ENCODE measurements at regions not wholly inside any gene's neighbourhood (a gene's known extent, or its start where the extent isn't known, plus 50 kb on each side); places are given as distances from the start of the nearest gene placed in this dataset.

GRCh38 chr10:111491154-111491553, 414.3 kb downstream of the ADRA2A start:
- Histone ChIP-seq H3K18ac (ENCODE audit: low read depth, low read length) (no peak overlapping the region), H3K14ac (replicated peaks; ENCODE audit: low read depth, low read length) (no peak overlapping the region), H4K5ac (ENCODE audit: low read depth, low read length) (no peak overlapping the region), H2BK20ac (ENCODE audit: low read depth, low read length) (no peak overlapping the region), H2BK15ac (ENCODE audit: low read depth, low read length) (no peak overlapping the region), H3K23ac (ENCODE audit: low read depth, low read length) (no peak overlapping the region), H2BK120ac (ENCODE audit: low read depth, low read length) (no peak overlapping the region), H2AK9ac (replicated peaks; ENCODE audit: low read depth, low read length, poor library complexity) (no peak overlapping the region), H2BK5ac (ENCODE audit: low read depth, low read length, poor library complexity, severe bottlenecking) (no peak overlapping the region), H4K20me1 (ENCODE audit: insufficient read depth, low read length) (no peaks in the 10 kb centered on the region), H3K27me3 (ENCODE audit: control insufficient read depth, insufficient read depth, low read length) (no peaks in the 10 kb centered on the region), H3K9ac (ENCODE audit: low read depth, low read length) (no peak overlapping the region), H3K4ac (ENCODE audit: low read depth, low read length) (no peak overlapping the region), H4K91ac (ENCODE audit: insufficient read depth, low read depth, low read length) (no peak overlapping the region), H3K56ac (ENCODE audit: extremely low read depth, insufficient read depth, low read length) (no peak overlapping the region), H3K4me1 (ENCODE audit: control insufficient read depth, insufficient read depth, low read length) (no peaks in the 10 kb centered on the region), H3K9me1 (ENCODE audit: insufficient read depth, low read length) (no peaks in the 10 kb centered on the region), H3K79me1 (ENCODE audit: low read depth in 1 of 2, low read length in 2 of 2) (no peaks in the 10 kb centered on the region), H3K27ac (ENCODE audit: insufficient read depth, low read length) (no peak overlapping the region), H2AK5ac (ENCODE audit: low read depth, low read length) (no peak overlapping the region), H3K4me2 (ENCODE audit: low read depth, low read length) (no peak overlapping the region), H2AFZ (replicated peaks; ENCODE audit: low read length, poor library complexity) (no peak overlapping the region), H3K4me3 (ENCODE audit: insufficient read depth, low read depth, low read length) (no peak overlapping the region), H3K9me3 (ENCODE audit: control insufficient read depth, insufficient read depth, low read length) (peaks cover 21% of the 10 kb centered on the region), H3K36me3 (ENCODE audit: control insufficient read depth, insufficient read depth, low read length) (no peaks in the 10 kb centered on the region), H4K8ac (ENCODE audit: low read depth in 2 of 2, low read length in 2 of 2) (no peak overlapping the region)
- WGBS, 2 experiments (ENCODE audit: extremely low coverage in 2 of 2, insufficient read length in 1 of 2): no CpG with 5 or more reads among the region's 1 CpG
- ChIA-PET CTCF (no interaction called here), POLR2A (ENCODE audit: unreplicated experiment) (no interaction called here)
- intact Hi-C loops (cut with micrococcal nuclease): no loop called here
- dilution Hi-C loops (cut with HindIII; ENCODE audit: low sequenced_read_pairs, unreplicated experiment): no loop called here
- TF ChIP-seq RCOR1 (IDR thresholded peaks at IDR 0.05; ENCODE audit: insufficient replicate concordance, low read length) (no peak), RFX5 (IDR thresholded peaks at IDR 0.05; ENCODE audit: low read depth, low read length) (no peak), BHLHE40 (IDR thresholded peaks at IDR 0.05; ENCODE audit: low read depth, low read length) (no peak), MAFK (IDR thresholded peaks at IDR 0.05; ENCODE audit: low read depth, low read length) (no peak), CHD1 (IDR thresholded peaks at IDR 0.05; ENCODE audit: low read depth, low read length) (no peak), CTCF (conservative IDR thresholded peaks at IDR 0.05; ENCODE audit: low read depth, low read length) (no peak), POLR2A (IDR thresholded peaks at IDR 0.05; ENCODE audit: low read depth, low read length) (no peak), CEBPB (IDR thresholded peaks at IDR 0.05; ENCODE audit: low read depth, low read length) (no peak), RAD21 (IDR thresholded peaks at IDR 0.05; ENCODE audit: low read length) (no peak), NFE2L2 (IDR thresholded peaks at IDR 0.05; ENCODE audit: low read depth, low read length) (no peak), ELK1 (IDR thresholded peaks at IDR 0.05; ENCODE audit: borderline replicate concordance, low read depth, low read length) (no peak)
- ATAC-seq (ENCODE audit: low read depth): no peak
- in situ Hi-C loops (cut with MboI; ENCODE audit: low sequenced_read_pairs): no loop called here
- DNase-seq: no peak
- no TSS peak for BruUV-seq (replicated peaks)
